IMR-90 (cell line): ENCODE measurements at regions not wholly inside any gene's neighbourhood (a gene's known extent, or its start where the extent isn't known, plus 50 kb on each side); places are given as distances from the start of the nearest gene placed in this dataset.

ENCODE experiments used
- ATAC-seq: fragments of 200-7000 bp; cut with Tn5 transposase; 2 replicates; pipeline ENCODE4 v1.9.1; 2020; ENCODE audit warnings: low read depth, mild to moderate bottlenecking, moderate library complexity
- BruUV-seq: library from RNA; stranded (reverse); fragments of 400-500 nt; replicated peaks from 2 replicates; lab custom pipeline; 2021; lab: Mats Ljungman, UMichigan
- CTCF ChIA-PET: fragments of 300-600 bp; formaldehyde crosslinking; extraction: SDS; loops from one replicate; lab custom pipeline; 2021; ENCODE audit warnings: antibody characterized with exemption; lab: Yijun Ruan, JAX
- POLR2A ChIA-PET: fragments of 300-600 bp; sonication (Branson Sonifier 250); formaldehyde crosslinking; loops from one replicate; lab custom pipeline; 2022; ENCODE audit warnings: antibody characterized with exemption; ENCODE audit not compliant: unreplicated experiment; lab: Charles Lee
- DNase-seq: peaks from one replicate; pipeline ENCODE4 v3.0.0; 2013
- H2AFZ ChIP-seq: replicated peaks from 2 replicates; pipeline ENCODE3; 2013; ENCODE audit warnings: low read length, mild to moderate bottlenecking; ENCODE audit not compliant: poor library complexity
- H2AK5ac ChIP-seq: 2 replicates; pipeline ENCODE4 v1.6.1; 2013; ENCODE audit warnings: low read depth, low read length, inconsistent platforms
- H2AK9ac ChIP-seq: replicated peaks from 2 replicates; pipeline ENCODE3; 2013; ENCODE audit warnings: mild to moderate bottlenecking, low read depth, low read length, moderate library complexity; ENCODE audit not compliant: poor library complexity
- H2BK120ac ChIP-seq: 2 replicates; pipeline ENCODE4 v1.6.1; 2013; ENCODE audit warnings: low read depth, low read length, inconsistent platforms
- H2BK15ac ChIP-seq: 3 replicates; pipeline ENCODE4 v1.6.1; 2013; ENCODE audit warnings: low read depth, low read length, inconsistent platforms
- H2BK20ac ChIP-seq: 2 replicates; pipeline ENCODE4 v1.6.1; 2013; ENCODE audit warnings: low read depth, mild to moderate bottlenecking, inconsistent platforms, low read length, moderate library complexity
- H2BK5ac ChIP-seq: 2 replicates; pipeline ENCODE4 v1.6.1; 2013; ENCODE audit warnings: mild to moderate bottlenecking, low read depth, low read length, inconsistent platforms; ENCODE audit not compliant: poor library complexity, severe bottlenecking
- H3K14ac ChIP-seq: replicated peaks from 2 replicates; pipeline ENCODE4 v1.6.1; 2013; ENCODE audit warnings: low read depth, low read length, inconsistent platforms
- H3K18ac ChIP-seq: 2 replicates; pipeline ENCODE4 v1.6.1; 2013; ENCODE audit warnings: low read depth, low read length, control low read depth
- H3K23ac ChIP-seq: 2 replicates; pipeline ENCODE4 v1.6.1; 2013; ENCODE audit warnings: low read depth, low read length, inconsistent platforms
- H3K27ac ChIP-seq: 2 replicates; pipeline ENCODE4 v1.5.1; 2013; ENCODE audit warnings: mild to moderate bottlenecking, control low read depth, low read length; ENCODE audit not compliant: insufficient read depth
- H3K27me3 ChIP-seq: 2 replicates; pipeline ENCODE4 v1.6.1; 2013; ENCODE audit warnings: low read length; ENCODE audit not compliant: control insufficient read depth, insufficient read depth
- H3K36me3 ChIP-seq: 2 replicates; pipeline ENCODE4 v1.6.1; 2013; ENCODE audit warnings: low read length, mixed read lengths; ENCODE audit not compliant: control insufficient read depth, insufficient read depth
- H3K4ac ChIP-seq: 2 replicates; pipeline ENCODE4 v1.6.1; 2013; ENCODE audit warnings: low read depth, low read length, inconsistent platforms
- H3K4me1 ChIP-seq: 2 replicates; pipeline ENCODE4 v1.6.1; 2013; ENCODE audit warnings: low read length, mixed read lengths; ENCODE audit not compliant: control insufficient read depth, insufficient read depth
- H3K4me2 ChIP-seq: 2 replicates; pipeline ENCODE4 v1.6.1; 2013; ENCODE audit warnings: low read depth, mild to moderate bottlenecking, control low read depth, low read length, moderate library complexity
- H3K4me3 ChIP-seq: 2 replicates; pipeline ENCODE4 v1.5.1; 2013; ENCODE audit warnings: low read depth, mild to moderate bottlenecking, control low read depth, low read length, moderate library complexity; ENCODE audit not compliant: insufficient read depth
- H3K56ac ChIP-seq: 2 replicates; pipeline ENCODE4 v1.6.1; 2013; ENCODE audit warnings: low read length, inconsistent platforms; ENCODE audit not compliant: insufficient read depth; ENCODE audit errors: extremely low read depth
- H3K79me1 ChIP-seq, 2 experiments: 2 replicates each; pipeline ENCODE4 v1.6.1; 2013; ENCODE audit warnings: low read length in 2 of 2, inconsistent platforms in 1 of 2, low read depth in 1 of 2
- H3K9ac ChIP-seq: 2 replicates; pipeline ENCODE4 v1.6.1; 2013; ENCODE audit warnings: low read depth, low read length, control low read depth
- H3K9me1 ChIP-seq: 2 replicates; pipeline ENCODE4 v1.6.1; 2013; ENCODE audit warnings: low read length, inconsistent platforms; ENCODE audit not compliant: insufficient read depth
- H3K9me3 ChIP-seq: 2 replicates; pipeline ENCODE4 v1.6.1; 2013; ENCODE audit warnings: low read length; ENCODE audit not compliant: control insufficient read depth, insufficient read depth
- H4K20me1 ChIP-seq: 2 replicates; pipeline ENCODE4 v1.6.1; 2013; ENCODE audit warnings: low read length, inconsistent platforms; ENCODE audit not compliant: insufficient read depth
- H4K5ac ChIP-seq: 2 replicates; pipeline ENCODE4 v1.6.1; 2013; ENCODE audit warnings: mild to moderate bottlenecking, low read depth, low read length, control low read depth
- H4K8ac ChIP-seq, 2 experiments: 2 replicates each; pipeline ENCODE4 v1.6.1; 2013; ENCODE audit warnings: low read depth in 2 of 2, low read length in 2 of 2, control low read depth in 1 of 2, inconsistent platforms in 1 of 2
- H4K91ac ChIP-seq: 2 replicates; pipeline ENCODE4 v1.6.1; 2013; ENCODE audit warnings: low read depth, low read length, inconsistent platforms; ENCODE audit not compliant: insufficient read depth
- CEBPB ChIP-seq: IDR thresholded peaks from 2 replicates; pipeline ENCODE4 v1.6.1; 2012; ENCODE audit warnings: low read depth, low read length, improper control_type of control experiment
- CHD1 ChIP-seq: IDR thresholded peaks from 2 replicates; pipeline ENCODE4 v1.6.1; 2012; ENCODE audit warnings: low read depth, low read length, improper control_type of control experiment
- CTCF ChIP-seq: conservative IDR thresholded peaks from 2 replicates; pipeline ENCODE4 v1.5.1; 2012; ENCODE audit warnings: mild to moderate bottlenecking, low read depth, low read length, improper control_type of control experiment
- ELK1 ChIP-seq: fragments of 150-350 bp; IDR thresholded peaks from 2 replicates; pipeline ENCODE4 v1.6.1; 2016; ENCODE audit warnings: low read depth, mild to moderate bottlenecking, low read length, moderate library complexity, borderline replicate concordance
- FOS ChIP-seq: fragments of 150-350 bp; IDR thresholded peaks from 2 replicates; pipeline ENCODE4 v1.6.1; 2016; ENCODE audit warnings: low read depth, low read length
- MAFK ChIP-seq: IDR thresholded peaks from 2 replicates; pipeline ENCODE4 v1.6.1; 2012; ENCODE audit warnings: low read depth, low read length, improper control_type of control experiment
- MAZ ChIP-seq: IDR thresholded peaks from 2 replicates; pipeline ENCODE4 v1.6.1; 2012; ENCODE audit warnings: low read depth, mild to moderate bottlenecking, low read length, improper control_type of control experiment, moderate library complexity, borderline replicate concordance
- MXI1 ChIP-seq: IDR thresholded peaks from 2 replicates; pipeline ENCODE4 v1.6.1; 2012; ENCODE audit warnings: low read depth, mild to moderate bottlenecking, low read length, moderate library complexity, borderline replicate concordance
- NFE2L2 ChIP-seq: fragments of 150-350 bp; IDR thresholded peaks from 2 replicates; pipeline ENCODE4 v1.6.1; 2016; ENCODE audit warnings: low read depth, mild to moderate bottlenecking, low read length
- POLR2A ChIP-seq: IDR thresholded peaks from 2 replicates; pipeline ENCODE4 v1.6.1; 2012; ENCODE audit warnings: mild to moderate bottlenecking, low read depth, low read length
- RAD21 ChIP-seq: IDR thresholded peaks from 2 replicates; pipeline ENCODE4 v1.6.1; 2012; ENCODE audit warnings: low read length, improper control_type of control experiment
- RCOR1 ChIP-seq: IDR thresholded peaks from 2 replicates; pipeline ENCODE4 v1.6.1; 2012; ENCODE audit warnings: mild to moderate bottlenecking, low read length, improper control_type of control experiment; ENCODE audit not compliant: insufficient replicate concordance
- RFX5 ChIP-seq: IDR thresholded peaks from 2 replicates; pipeline ENCODE4 v1.8.0; 2012; ENCODE audit warnings: low read depth, mild to moderate bottlenecking, low read length, moderate library complexity
- SMC3 ChIP-seq: fragments of 150-350 bp; IDR thresholded peaks from 2 replicates; pipeline ENCODE4 v1.6.1; 2016; ENCODE audit warnings: low read depth, mild to moderate bottlenecking, antibody characterized with exemption, low read length, moderate library complexity
- USF2 ChIP-seq: fragments of 150-350 bp; IDR thresholded peaks from 2 replicates; pipeline ENCODE4 v1.6.1; 2017; ENCODE audit warnings: mild to moderate bottlenecking, antibody characterized with exemption, low read length, low read depth
- WGBS, 2 experiments: methylation state at CpG; one replicate each; pipeline versions ENCODE4 v1.1.5 to v1.1.7; 2013; ENCODE audit warnings: missing lambda C conversion rate in 2 of 2; ENCODE audit not compliant: insufficient read length in 1 of 2; ENCODE audit errors: extremely low coverage in 2 of 2; 5-methylcytosine and 5-hydroxymethylcytosine counted together
- dilution Hi-C: fragments of 300-500 bp; cut with HindIII; formaldehyde crosslinking; loops from one replicate; pipeline ENCODE4 v1.14.3; 2018; ENCODE audit warnings: low sequenced_read_pairs; ENCODE audit not compliant: unreplicated experiment
- in situ Hi-C: fragments of 300-500 bp; cut with MboI; formaldehyde crosslinking; loops from 3 replicates; pipeline ENCODE4 v1.14.3; 2019; ENCODE audit warnings: low sequenced_read_pairs, inconsistent platforms, mixed read lengths
- intact Hi-C: fragments of 100-400 bp; cut with micrococcal nuclease; formaldehyde crosslinking; loops from 2 replicates; pipeline ENCODE4 v1.10.0; 2022

- no peak overlapping the region for H2BK20ac ChIP-seq
- peaks cover 5% of the 10 kb centered on the region; the same call in 1 of the 2 replicates for H3K9me3 ChIP-seq
- DNase-seq (no peak), ATAC-seq (no peak)
- no peak overlapping the region for H3K27ac ChIP-seq
- no peaks in the 10 kb centered on the region for H3K27me3 ChIP-seq
- POLR2A ChIA-PET, result no interaction called here
- H3K4ac ChIP-seq, result no peak overlapping the region
- no peak overlapping the region for H3K4me3 ChIP-seq
- H2AK9ac ChIP-seq, result no peak overlapping the region
- no peak overlapping the region for H2BK5ac ChIP-seq
- no peak overlapping the region for H3K56ac ChIP-seq
- no peak overlapping the region for H3K18ac ChIP-seq
- H4K5ac ChIP-seq, result no peak overlapping the region
- H4K20me1 ChIP-seq, result no peaks in the 10 kb centered on the region
- no peaks in the 10 kb centered on the region for H3K36me3 ChIP-seq
- H2AFZ ChIP-seq, result no peak overlapping the region
- H4K8ac ChIP-seq, result no peak overlapping the region
- dilution Hi-C loops (no loop called here), in situ Hi-C loops (no loop called here), intact Hi-C loops (no loop called here)
- no peak overlapping the region for H3K14ac ChIP-seq
- H3K9me1 ChIP-seq, result no peaks in the 10 kb centered on the region
- no peak overlapping the region for H2BK15ac ChIP-seq
- no peak overlapping the region for H2AK5ac ChIP-seq
- CTCF ChIA-PET, result no interaction called here
- H3K9ac ChIP-seq, result no peak overlapping the region
- no peak overlapping the region for H3K23ac ChIP-seq
- no peaks in the 10 kb centered on the region for H3K4me1 ChIP-seq
- BruUV-seq, result no TSS peak
- no peak overlapping the region for H3K4me2 ChIP-seq
- no peak for TF ChIP-seq NFE2L2
- no peak for TF ChIP-seq USF2
- TF ChIP-seq RFX5, result no peak
- TF ChIP-seq ELK1, result no peak
- TF ChIP-seq FOS, result no peak
- TF ChIP-seq POLR2A, result no peak
- TF ChIP-seq RCOR1, result no peak
- no peak for TF ChIP-seq CEBPB
- TF ChIP-seq CTCF, result no peak
- TF ChIP-seq RAD21, result no peak
- no peak for TF ChIP-seq MAZ
- TF ChIP-seq MAFK, result no peak
- no peak for TF ChIP-seq MXI1
- TF ChIP-seq SMC3, result no peak
- TF ChIP-seq CHD1, result no peak
- H3K79me1 ChIP-seq, result no peaks in the 10 kb centered on the region
- H2BK120ac ChIP-seq, result no peak overlapping the region
- no peak overlapping the region for H4K91ac ChIP-seq
- no CpG with 5 or more reads among the region's 3 CpGs for WGBS, 2 experiments
Measured at GRCh38 chr5:23274171-23274570, 233.2 kb upstream of the PRDM9 start.
